A549 (cell line): ENCODE measurements at regions not wholly inside any gene's neighbourhood (a gene's known extent, or its start where the extent isn't known, plus 50 kb on each side); places are given as distances from the start of the nearest gene placed in this dataset.

Experiments
- CBX8 ChIP-seq: fragments of 200-600 bp; sonication (generic); IDR thresholded peaks from 2 replicates; pipeline ENCODE4 v1.6.1; 2016
- EP300 ChIP-seq, 2 experiments: fragments of >200 bp; sonication (Bioruptor Twin); formaldehyde crosslinking; IDR thresholded peaks; 2 replicates in 1 of 2; 3 replicates in 1 of 2; pipeline ENCODE4 v1.6.1; 2016 to 2017
- FOXS1 ChIP-seq: fragments of 250-450 bp; sonication (Bioruptor Pico); IDR thresholded peaks from 2 replicates; pipeline ENCODE4 v1.5.0; 2020; ENCODE audit warnings: mild to moderate bottlenecking, moderate library complexity
- HDAC2 ChIP-seq: fragments of 200-600 bp; sonication (generic); IDR thresholded peaks from 2 replicates; pipeline ENCODE4 v1.6.1; 2016
- RARB ChIP-seq: fragments of 250-450 bp; sonication (Bioruptor Pico); IDR thresholded peaks from 2 replicates; pipeline ENCODE4 v1.8.0; 2021; ENCODE audit warnings: mild to moderate bottlenecking, moderate library complexity
- RNF2 ChIP-seq: fragments of 200-600 bp; sonication (generic); IDR thresholded peaks from 2 replicates; pipeline ENCODE4 v1.6.1; 2016; ENCODE audit warnings: low read depth, mild to moderate bottlenecking, antibody characterized with exemption, moderate library complexity, borderline replicate concordance
- SMC3 ChIP-seq: fragments of >200 bp; sonication (Bioruptor Twin); formaldehyde crosslinking; IDR thresholded peaks from 3 replicates; pipeline ENCODE4 v1.6.1; 2018; ENCODE audit warnings: inconsistent platforms
- TF ChIP-seq, protein P1 (sequence below): fragments of >200 bp; sonication (Bioruptor Twin); formaldehyde crosslinking; IDR thresholded peaks from 3 replicates; pipeline ENCODE4 v1.5.1; 2016

DNA sequence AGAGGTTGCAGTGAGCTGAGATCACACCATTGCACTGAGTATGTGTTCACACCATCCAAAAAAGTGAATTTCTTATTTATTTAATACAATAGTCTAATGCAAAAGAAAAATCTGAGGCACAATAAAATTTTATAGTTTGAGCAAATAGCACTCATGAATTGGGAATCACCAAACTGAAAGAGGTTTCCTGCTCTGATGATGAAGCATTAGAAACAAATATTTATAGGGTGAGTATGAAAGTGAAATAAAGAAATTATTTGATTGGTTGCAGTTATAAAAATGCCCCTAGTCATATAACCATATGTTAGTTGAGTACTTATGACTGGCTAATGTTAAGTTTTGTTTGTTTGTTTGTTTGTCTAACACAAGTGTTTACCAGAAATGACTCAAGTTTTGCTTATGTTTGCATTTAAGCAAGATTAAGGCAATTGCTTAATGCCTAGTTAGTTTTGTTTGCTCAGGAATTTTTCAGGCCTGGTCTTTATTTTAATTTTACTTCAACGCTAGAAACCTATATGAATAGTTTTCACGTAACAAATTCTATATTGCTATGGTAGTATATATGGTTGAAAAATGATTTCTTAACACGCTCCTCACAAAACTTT, 151.5 kb upstream of the FAM83B start:
- no peak for TF ChIP-seq EP300 (IDR thresholded peaks at IDR 0.05)
- no peak for TF ChIP-seq CBX8
- no peak for TF ChIP-seq HDAC2
- TF ChIP-seq, protein P1, sequence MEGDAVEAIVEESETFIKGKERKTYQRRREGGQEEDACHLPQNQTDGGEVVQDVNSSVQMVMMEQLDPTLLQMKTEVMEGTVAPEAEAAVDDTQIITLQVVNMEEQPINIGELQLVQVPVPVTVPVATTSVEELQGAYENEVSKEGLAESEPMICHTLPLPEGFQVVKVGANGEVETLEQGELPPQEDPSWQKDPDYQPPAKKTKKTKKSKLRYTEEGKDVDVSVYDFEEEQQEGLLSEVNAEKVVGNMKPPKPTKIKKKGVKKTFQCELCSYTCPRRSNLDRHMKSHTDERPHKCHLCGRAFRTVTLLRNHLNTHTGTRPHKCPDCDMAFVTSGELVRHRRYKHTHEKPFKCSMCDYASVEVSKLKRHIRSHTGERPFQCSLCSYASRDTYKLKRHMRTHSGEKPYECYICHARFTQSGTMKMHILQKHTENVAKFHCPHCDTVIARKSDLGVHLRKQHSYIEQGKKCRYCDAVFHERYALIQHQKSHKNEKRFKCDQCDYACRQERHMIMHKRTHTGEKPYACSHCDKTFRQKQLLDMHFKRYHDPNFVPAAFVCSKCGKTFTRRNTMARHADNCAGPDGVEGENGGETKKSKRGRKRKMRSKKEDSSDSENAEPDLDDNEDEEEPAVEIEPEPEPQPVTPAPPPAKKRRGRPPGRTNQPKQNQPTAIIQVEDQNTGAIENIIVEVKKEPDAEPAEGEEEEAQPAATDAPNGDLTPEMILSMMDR, result no peak
- no peak for TF ChIP-seq FOXS1
- no peak for TF ChIP-seq RARB (CRISPR knock-in tag)
- no peak for TF ChIP-seq RNF2
- TF ChIP-seq SMC3, result no peak
